GM19468 (cell line): ENCODE measurements at regions not wholly inside any gene's neighbourhood (a gene's known extent, or its start where the extent isn't known, plus 50 kb on each side); places are given as distances from the start of the nearest gene placed in this dataset.

Source experiments
- ATAC-seq: cut with Tn5 transposase; IDR thresholded peaks from one replicate; pipeline ENCODE4 v1.9.1; 2021; ENCODE audit warnings: mild to moderate bottlenecking, moderate library complexity, moderate number of reproducible peaks; ENCODE audit not compliant: unreplicated experiment; ENCODE audit errors: extremely low read depth

DNA sequence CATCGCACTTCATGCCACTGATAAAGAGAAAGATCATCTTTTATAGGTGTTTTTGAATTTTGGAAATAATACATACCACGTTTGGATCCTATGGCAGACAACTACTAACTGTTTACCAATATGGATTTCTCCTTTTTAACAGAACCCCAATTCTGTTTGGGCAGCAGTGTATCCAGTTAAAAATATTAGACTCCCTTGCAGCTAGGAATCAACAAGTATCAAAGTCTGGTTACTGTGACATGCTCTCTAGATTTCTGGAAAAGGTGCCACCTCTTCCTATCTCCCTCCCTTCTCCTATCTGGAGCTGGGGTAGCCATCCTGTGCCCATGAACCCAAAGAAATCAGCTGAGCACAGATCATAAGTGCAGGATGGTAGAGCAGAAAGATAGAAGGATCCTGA lies 54.1 kb upstream of the DTNBP1 start:
- no peak for ATAC-seq

GRCh38 chr6:15715851-15716250 lies 53.0 kb upstream of the DTNBP1 start:
- ATAC-seq: no peak

- no peak for ATAC-seq
These were observed 52.2 kb upstream of the DTNBP1 start for GRCh38 chr6:15715060-15715459.

DNA sequence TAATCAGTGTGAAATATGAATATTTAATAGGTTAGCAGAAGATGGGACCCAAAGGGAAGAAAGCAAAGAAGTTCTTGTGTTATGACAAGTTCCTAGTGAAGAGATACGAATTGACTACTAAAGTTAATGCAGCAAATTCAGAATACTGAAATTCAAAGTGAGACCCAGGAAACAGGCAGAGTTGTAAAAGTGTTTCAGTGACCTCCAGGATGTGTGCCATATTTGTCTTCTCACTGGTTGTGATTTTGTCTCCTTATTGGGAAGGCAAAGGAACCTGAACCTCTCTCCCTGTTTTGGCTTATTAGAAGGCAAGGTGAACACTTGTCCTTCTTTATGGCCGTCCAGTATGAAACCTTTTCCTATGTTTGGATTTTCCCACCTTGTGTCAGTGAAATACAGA lies 51.8 kb upstream of the DTNBP1 start:
- no peak for ATAC-seq

- ATAC-seq: no peak
These were observed 50.5 kb upstream of the DTNBP1 start for GRCh38 chr6:15713325-15713724.

DNA sequence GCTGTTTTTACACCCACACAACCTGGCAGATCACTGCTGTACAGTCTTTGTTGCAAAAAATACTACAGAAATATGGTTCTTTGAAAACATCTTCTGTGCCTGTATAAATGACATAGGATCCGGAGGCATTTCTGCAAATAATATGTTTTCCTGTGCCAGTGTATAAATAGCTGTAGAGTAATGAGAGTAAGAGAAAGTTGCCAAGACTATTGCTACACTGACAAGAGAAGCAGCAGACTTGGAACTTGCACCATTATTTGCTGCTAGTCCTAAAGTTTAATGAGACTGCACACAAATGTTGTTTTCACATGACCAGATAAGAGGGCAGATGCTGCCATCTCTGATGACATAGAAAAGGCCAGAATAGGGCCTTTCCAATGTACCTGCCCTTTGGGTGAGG lies 50.0 kb upstream of the DTNBP1 start:
- ATAC-seq: no peak
